ENCODE measurements at regions not wholly inside any gene's neighbourhood (a gene's known extent, or its start where the extent isn't known, plus 50 kb on each side); places are given as distances from the start of the nearest gene placed in this dataset.
"Not testable (repeated sequence)": the region's sequence is repeated elsewhere in the genome, so short reads cannot be mapped to it uniquely, and the experiment has no call there.

DNA sequence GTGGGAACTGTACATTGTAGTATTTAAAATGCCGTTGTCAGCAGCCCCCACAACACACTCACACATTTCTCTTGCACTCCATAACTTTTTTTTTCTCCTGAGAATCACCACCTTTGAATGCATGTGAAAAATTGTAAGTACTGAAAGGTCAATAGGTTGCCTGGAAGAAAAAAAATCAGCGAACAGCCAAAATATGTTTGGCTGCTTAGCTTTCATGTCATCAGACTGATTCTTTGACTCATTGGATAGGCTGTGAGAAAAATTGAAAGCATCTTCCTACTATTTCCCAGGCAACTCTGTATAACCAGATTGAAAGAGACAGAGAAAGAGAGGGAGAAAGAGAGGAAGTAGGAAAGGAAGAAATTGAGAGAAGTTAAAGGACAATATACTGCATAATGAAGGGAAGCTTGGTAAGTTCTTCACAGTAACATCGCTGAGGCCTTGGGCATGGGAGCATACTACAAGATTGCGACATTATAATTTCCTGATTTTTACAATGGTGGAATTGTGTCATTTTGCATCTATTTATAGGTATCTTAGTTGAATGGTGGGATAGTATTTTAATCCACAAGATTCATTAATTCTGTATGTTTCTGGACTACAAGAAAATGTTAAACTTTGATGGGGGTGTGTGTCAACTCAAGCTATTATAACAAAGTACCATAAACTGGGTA lies 249.3 kb upstream of the KCND2 start:
- DNase-seq (ENCODE audit: low spot score), result no peak

DNA sequence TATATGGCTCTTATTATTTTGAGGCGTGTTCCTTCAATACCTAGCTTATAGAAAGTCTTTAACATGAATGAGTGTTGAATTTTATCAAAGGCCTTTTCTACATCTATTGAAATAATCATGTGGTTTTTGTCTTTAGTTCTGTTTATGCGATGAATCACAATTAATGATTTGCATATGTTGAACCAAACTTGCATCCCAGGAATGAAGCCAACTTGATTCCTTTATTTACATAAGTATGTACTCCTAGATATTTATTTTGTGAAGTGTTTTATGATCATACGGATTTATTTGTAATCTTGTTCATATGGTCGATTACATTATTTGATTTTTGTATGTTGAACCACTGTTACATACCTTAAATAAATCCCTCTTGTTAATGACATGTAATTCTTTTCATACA lies 244.3 kb upstream of the KCND2 start:
- no peak for DNase-seq (ENCODE audit: low spot score)

DNA sequence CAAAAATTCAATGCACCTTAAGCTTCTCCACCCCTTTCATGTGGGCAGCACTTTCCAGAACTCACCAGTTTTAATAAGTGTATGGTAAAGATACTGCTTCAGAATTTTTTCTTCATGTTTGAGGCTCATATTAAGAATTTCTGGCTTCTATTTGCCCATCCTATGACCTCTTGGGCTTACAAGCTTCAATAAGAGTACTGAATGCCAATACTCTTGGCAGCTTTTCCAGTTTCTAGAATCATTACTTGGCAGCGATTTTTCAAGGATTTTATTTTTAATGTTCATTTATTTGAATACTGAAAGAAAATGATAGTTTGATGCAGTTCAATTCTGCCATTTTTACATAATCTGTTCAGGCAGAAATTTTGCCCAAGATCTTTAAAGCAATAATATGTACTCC lies 242.1 kb upstream of the KCND2 start:
- DNase-seq (ENCODE audit: low spot score), result no peak

DNA sequence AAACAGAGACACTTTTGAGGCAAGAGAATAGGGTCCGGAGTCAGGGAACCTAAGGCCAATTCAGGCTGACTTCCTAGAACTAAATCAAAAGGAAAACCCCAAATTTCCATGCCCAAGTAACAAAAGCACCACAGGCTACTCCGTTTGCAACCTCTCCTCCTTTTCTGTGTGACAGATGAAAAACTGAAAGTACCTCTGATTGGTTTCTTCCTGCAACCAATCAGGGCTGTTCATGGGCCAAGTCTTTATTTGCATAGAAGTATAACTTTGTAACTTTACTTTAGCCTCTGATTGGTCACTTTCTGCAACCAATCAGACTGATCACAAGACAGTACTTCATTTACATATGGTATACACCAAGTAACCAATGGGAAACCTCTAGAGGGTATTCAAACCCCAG lies 239.9 kb upstream of the KCND2 start:
- DNase-seq (ENCODE audit: low spot score), result no peak

DNA sequence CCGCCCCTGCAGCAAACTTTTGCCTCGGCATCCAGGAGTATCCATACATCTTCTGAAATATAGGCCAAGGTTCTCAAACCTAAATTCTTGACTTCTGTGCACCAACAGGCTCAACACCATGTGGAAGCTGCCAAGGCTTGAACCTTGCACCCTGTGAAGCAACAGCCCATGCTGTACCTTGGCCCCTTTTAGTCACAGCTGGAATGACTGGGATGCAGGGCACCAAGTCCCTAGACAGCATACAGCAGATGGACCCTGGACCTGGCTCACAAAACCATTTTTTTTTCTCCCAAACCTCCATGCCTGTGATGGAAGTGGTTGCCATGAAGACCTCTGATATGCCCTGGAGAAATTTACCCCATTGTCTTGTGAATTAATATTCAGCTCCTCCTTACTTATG lies 233.8 kb upstream of the KCND2 start:
- DNase-seq (ENCODE audit: low spot score), result no peak

DNA sequence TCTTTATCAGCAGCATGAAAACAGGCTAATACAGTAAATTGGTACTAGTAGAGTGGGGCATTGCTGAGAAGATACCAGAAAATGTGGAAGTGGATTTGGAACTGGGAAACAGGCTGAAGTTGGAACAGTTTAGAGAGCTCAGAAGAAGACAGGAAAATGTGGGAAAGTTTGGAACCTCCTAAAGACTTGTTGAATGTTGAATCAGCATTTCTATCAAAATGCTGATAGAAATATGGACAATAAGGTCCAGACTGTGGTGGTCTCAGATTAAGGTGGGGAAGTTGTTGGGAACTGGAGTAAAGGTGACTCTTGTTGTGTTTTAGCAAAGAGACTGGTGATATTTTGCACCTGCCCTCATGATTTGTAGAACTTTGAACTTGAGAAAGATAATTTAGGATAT lies 231.2 kb upstream of the KCND2 start:
- DNase-seq (ENCODE audit: low spot score), result no peak

DNA sequence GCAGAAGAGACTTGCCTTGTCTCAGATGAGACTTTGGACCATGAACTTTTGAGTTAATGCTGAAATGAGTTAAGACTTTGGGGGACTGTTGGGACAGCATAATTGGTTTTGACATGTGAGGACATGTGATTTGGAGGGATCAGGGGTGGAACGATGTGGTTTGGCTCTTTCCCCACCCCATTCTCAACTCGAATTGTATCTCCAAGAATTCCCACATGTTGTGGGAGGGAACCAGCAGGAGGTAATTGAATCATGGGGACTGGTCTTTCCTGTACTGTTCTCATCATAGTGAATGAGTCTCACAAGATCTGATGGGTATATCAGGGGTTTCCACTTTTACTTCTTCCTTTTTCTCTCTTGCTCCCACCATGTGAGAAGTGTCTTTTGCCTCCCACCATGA lies 229.7 kb upstream of the KCND2 start:
- no peak for DNase-seq (ENCODE audit: low spot score)

DNA sequence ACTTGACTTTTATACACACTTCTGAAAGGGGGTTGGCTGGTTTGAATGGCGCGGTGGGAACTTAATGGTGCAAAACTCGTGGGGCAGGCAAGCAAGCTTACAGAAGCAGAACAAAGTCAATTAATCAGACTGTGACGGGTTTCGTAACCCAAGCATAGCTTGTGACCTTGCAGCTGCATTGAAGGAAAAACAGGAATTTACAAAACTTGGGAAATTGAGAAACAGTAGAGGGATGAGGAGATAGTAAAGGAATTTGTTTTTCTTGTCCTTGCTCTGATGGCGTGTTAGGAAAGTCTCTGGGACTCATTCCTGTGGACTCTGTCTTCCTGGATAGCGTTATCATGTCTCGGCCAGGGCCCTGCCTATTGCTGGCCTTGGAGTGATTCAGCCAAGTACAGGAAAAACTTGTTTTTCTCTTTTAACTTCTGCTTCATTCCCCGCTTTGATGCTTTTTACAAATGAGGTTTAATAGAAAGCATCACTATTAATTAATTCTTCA lies 220.0 kb upstream of the KCND2 start:
- peak; percentile 12 for DNase-seq (ENCODE audit: low spot score)

DNA sequence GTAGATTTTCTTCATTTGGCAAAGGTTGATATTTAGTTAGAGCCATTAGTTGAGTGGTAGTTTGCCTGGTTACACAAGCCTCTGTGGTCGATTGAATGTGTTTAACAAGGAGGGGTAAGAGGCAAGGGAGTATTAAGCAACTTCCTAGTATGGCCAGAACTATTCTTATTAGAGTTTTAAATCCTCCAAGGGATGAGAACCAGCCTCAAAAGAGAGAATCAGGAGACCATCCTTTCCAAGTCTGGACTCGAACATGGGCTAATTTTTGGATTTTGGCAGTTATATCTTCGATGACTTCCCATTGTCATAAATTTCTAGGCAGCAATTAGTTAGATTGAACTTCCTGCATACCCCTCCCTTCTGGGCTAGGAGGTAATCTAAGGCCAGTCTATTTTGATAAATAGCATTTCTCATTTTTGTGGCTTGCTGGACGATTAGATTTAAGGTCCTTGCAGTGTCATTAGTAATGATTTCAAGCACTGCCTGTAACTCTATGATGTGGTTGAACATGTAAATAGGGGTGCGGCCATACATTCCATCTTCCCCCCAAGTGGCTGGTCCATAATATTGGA lies 219.5 kb upstream of the KCND2 start:
- DNase-seq (ENCODE audit: low spot score), result no peak

DNA sequence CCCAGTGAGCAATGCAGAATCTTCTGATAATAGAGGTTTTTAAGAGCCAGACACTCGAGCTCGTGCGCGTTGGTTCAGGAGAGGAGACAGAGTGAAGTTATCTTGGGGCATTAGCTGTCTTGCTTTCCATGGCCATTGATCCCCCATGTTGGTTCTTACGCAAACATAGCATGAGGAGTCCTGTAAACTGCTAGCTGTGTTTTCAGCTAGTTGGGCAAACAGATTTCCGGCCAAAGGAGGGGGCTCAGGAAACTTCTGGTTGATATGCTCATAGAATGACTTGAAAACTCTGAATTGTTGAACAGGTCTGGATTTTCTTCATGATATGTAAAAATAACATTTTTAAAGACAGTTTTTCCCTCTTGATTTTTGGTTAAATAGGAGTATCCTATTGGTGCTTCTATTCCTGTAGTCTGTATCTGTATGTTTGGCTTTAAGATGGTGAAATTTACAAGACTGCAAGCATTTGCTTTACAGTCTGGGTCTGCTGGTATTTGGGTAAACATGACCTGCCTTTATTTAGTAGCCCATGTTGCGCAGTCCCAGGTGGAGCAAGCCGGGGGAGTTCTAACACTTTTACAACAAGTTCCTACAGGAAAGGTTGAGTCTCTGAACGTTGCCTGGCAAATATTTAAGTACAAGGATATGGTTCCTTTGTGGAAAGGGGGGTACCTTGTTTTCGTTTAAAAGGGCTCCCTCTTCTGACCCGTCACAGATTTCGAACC lies 218.4 kb upstream of the KCND2 start:
- peak; percentile 26 for DNase-seq (ENCODE audit: low spot score)

DNA sequence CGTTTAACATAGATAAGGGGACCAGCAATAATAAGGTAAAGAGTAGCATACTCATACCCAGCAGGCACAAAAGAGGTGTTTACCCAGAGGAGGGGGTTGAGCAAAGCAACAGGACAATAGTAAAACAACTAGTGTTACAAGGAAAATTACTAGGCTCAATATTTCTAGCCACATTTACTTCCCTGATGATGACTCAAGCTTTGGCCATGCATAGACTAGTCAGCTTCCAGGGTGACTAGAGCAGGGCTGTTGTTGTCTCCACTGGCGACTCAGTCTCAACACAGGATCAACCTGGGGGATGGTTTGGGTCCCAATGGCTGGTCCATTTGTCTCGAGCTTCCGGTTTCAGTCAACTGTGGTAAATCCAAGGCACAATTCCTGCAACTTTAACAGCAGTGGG lies 217.7 kb upstream of the KCND2 start:
- no peak for DNase-seq (ENCODE audit: low spot score)

DNA sequence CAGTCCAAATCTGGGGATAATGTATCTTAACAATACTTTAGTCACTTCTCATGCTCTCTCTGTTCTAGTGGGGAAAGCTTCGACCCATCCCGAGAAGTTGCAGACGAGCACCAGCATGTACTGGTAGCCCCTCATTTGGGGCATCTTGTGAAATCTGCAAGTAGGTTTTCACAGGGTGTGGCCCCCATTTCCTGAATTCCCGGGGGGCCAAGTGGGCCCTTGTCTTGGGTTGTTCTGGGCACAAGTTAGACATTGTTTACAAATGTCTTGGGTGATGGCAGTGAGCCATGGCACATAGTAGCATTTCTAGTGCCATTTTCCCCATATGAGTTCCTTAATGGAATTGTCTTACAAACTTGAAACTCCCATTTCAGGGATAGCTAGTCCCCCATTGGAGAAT lies 216.7 kb upstream of the KCND2 start:
- DNase-seq (ENCODE audit: low spot score), result no peak

DNA sequence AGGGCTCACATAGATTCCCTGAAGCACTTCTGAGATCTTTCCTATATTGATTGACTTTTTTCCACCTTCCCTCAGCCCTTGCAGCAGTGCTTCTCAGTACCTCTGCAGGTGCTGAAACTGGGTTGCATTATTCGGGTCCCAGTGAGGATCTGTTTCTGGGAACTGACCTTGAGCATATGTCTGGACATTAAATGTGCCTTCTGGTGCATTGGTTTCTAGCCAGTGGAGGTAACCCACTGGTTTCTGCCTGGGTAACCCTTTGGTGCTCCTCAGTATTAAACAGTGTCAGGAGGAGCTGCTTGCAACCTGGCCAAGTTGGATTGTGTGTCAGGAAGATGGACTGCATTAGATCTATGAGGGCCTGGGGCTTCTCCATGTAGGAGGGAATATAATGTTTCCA lies 213.3 kb upstream of the KCND2 start:
- no peak for DNase-seq (ENCODE audit: low spot score)

DNA sequence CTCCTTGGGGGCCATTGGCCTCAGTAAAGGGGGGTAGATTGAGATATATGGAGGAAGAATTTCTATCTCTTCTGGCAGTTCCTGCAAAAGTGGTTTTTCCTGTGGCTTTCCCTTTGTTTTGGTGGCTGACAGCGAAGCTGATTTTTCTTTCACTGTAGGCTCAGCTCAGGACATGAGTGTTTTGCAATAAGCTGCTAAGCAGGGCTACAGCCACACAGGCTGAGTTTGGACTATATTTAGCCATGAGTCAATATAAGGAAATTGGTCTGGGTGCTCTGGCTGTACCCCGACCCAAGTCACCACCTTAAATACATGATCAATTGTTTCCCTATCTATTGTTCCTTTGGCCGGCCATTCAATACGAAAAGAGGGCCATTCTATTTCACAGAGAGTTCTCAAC lies 212.7 kb upstream of the KCND2 start:
- no peak for DNase-seq (ENCODE audit: low spot score)

DNA sequence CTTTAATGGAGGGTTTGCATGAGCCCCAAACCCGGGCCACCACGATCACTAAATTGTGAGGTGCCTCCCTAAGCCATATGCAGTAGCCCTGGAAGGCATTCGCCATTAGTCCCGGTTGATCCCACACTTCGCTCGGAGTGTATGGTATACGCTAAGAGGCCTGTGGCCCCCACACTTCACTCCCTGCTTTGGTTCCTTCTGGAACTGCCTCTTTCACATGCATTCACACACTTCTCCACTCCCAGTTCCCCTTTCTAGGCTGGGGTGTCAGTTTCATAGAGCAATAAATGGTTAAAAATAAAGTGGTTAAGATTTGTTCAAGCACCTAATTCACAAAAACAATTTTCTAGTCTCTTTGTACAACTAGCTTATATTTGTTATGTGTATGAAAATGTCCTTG lies 212.1 kb upstream of the KCND2 start:
- no peak for DNase-seq (ENCODE audit: low spot score)

DNA sequence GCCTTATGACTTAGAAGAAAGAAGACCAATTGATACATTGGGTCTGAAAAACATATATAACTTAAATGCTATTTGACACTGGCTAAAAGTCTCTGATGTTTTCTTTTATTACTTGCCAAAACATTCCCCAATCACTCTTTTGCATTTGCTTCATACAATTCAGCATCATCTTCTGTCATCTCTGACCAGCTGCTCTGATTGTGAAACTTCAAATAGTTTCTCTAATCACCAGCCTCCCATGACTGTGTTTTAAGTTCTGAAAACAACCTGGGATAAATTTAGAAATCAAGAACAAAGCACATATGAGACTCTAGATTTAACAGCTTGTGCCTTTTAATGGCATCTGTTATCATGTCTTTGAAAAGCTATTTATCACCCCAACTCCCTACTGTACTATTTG lies 208.4 kb upstream of the KCND2 start:
- DNase-seq (ENCODE audit: low spot score), result no peak

DNA sequence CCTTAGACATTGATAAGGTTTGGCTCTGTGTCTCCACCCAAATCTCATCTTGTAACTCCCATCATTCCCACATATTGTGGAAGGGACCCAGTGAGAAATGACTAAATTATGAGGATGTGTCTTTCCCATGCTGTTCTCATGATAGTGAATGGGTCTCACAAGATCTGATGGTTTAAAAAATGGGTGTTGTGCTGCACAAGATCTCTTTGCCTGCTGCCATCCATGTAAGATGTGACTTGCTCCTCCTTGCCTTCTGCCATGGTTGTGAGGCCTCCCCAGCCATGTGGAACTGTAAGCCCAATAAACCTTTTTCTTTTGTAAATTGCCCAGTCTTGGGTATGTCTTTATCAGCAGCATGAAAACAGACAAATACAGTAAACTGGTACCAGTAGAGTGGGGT lies 206.1 kb upstream of the KCND2 start:
- DNase-seq (ENCODE audit: low spot score), result not testable (repeated sequence)

DNA sequence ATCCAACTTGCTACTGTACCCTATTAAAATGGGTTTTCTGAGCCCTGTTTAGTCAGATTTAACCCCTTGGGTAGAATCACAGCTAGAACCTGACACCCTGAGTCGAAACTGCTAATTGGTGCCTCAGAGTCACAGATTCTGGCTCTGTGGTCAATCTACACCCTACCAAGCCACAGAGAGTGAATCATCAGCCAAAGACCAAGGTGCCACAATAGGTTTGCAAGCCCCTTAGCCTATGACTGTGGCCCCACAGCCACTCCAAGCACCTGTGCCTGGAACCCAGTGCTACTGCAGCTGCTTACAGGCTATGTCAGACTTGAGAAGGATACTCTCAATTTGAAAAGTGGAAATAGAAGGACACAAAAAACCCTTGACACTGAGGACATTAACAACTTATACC lies 202.8 kb upstream of the KCND2 start:
- DNase-seq (ENCODE audit: low spot score), result no peak

DNA sequence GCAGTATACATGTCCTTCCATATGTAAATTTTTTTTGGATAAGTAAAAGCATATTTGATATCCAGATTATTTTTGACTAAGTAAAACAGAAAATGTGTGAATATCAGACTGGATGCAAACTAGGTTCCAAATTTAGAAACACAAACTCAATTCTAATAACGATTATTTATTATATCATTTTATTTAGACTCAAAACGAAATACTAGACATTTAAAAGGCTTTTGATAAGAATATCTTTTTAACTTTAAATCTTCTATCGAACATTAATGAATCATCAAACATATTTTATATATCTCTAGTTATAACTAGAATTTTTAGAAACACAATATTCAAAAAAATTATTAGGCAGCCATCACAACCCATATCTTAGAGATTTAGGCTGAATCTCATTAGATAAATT lies 195.2 kb upstream of the KCND2 start:
- DNase-seq (ENCODE audit: low spot score), result no peak

DNA sequence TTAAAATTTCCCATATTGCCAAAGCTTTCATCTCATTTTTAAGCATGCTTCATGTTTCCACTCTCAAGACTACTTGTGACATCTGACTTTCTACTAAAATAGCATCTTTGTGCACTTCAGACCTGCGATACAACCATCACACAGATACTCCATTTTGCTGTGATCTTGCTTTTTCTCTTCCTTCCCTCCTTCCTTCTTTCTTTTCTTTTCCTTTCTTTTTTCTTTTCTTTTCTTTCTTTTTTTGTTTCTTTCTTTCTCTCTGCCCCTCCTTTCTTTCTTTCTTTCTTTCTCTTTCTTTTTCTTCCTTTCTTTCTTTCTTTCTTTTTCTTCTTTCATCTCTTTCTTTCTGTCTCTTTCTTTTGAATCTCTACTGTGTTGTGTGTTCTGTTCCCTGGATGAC lies 194.0 kb upstream of the KCND2 start:
- no peak for DNase-seq (ENCODE audit: low spot score)

DNA sequence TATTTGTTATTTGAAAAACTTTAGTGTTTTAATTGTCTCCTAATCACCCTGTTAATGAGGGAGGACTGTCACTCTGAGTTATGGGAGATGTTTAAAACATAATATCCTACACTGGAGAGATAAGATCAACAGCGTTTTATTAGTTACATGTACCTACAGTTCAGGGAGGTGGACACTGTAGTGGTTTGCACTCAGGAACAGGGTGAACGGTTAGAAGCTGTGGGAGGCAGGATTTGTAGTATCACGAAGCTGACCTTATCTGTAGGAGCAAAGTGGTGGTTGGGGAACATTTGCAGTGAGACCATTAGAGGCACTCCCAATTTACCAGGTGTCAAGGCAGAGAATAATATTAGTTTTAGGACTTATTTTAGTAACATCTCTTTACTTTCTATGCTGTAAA lies 193.3 kb upstream of the KCND2 start:
- DNase-seq (ENCODE audit: low spot score), result peak; percentile 4

DNA sequence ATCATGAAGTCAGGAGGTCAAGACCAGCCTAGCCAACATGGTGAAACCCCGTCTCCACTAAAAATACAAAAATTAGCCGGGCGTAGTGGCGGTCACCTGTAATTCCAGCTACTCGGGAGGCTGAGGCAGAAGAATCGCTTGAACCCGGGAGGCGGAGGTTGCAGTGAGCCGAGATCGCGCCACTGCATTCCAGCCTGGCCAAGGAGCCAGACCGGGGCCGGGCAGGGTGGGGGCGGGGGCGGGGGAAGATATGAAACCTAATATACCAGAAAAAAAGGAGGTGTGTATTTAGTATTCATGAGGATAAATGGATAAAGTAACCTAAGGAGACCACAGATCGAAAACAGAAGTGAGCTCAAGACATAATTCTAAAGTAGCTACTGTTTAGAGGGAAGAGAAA lies 186.5 kb upstream of the KCND2 start:
- DNase-seq (ENCODE audit: low spot score), result not testable (repeated sequence)

DNA sequence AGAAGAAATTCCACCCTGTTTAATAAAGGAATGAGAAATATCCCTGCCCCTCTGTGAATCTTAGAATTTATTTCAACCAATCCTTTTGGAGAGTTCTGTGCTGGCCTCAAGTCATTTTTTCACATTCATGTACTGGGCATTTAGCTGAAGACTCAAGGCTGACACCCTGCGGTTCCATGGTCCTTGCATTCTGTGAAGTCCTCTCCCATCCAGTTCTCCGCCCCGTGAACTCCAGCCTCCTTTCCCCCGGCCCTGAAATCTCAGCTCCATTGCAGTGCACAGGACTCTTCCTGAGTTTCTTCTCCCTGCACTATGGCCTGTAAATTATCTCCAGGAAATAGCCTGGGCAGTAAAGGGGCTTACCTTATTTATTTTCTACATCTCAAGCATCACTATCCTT lies 183.0 kb upstream of the KCND2 start:
- peak; percentile 45 for DNase-seq (ENCODE audit: low spot score)

DNA sequence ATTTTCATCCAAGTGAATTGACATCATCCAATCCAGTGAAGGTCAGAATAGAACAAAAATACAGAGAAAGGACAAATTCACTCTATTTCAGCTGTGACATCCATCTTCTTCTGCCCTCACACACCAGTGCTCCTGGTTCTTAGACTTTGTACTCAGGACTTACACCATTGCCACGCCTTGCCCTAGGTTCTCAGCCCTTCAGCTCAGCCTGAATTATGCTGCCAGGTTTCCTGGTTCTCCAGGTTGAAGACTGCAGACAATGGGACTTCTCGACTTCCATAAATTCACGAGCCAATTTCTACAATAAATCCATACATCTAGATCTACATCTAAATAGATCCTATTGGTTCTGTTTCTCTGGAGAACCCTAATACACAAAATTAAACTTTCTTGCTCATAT lies 181.2 kb upstream of the KCND2 start:
- peak; percentile 35 for DNase-seq (ENCODE audit: low spot score)

Measured in HuH-7 (cell line).